Panc1 (cell line): ENCODE measurements at regions not wholly inside any gene's neighbourhood (a gene's known extent, or its start where the extent isn't known, plus 50 kb on each side); places are given as distances from the start of the nearest gene placed in this dataset.

Experiments used
- ATAC-seq: fragments of 200-7000 bp; cut with Tn5 transposase; 2 replicates; pipeline ENCODE4 v1.9.1; 2020; ENCODE audit warnings: mild to moderate bottlenecking, moderate library complexity
- BruUV-seq: library from RNA; stranded (reverse); fragments of 400-500 nt; replicated peaks from 2 replicates; lab custom pipeline; 2021; lab: Mats Ljungman, UMichigan
- CTCF ChIA-PET: fragments of 300-600 bp; sonication (Branson Sonifier 250); formaldehyde crosslinking; loops from one replicate; lab custom pipeline; 2022; ENCODE audit warnings: antibody characterized with exemption; lab: Charles Lee
- POLR2A ChIA-PET: fragments of 300-600 bp; sonication (Branson Sonifier 250); formaldehyde crosslinking; loops from one replicate; lab custom pipeline; 2022; ENCODE audit warnings: antibody characterized with exemption; lab: Charles Lee
- DNase-seq: peaks from one replicate; pipeline ENCODE4 v3.0.0-alpha.2; 2010; ENCODE audit warnings: low read depth, low spot score
- H3K27ac ChIP-seq: 2 replicates; pipeline ENCODE4 v1.5.1; 2011; ENCODE audit warnings: mild to moderate bottlenecking, low read length, inconsistent platforms
- H3K27me3 ChIP-seq: fragments of 200-500 bp; sonication (Bioruptor generic); 2 replicates; pipeline ENCODE4 v1.6.0; 2014; ENCODE audit warnings: low read length, inconsistent platforms; ENCODE audit not compliant: control insufficient read depth, insufficient read depth
- H3K36me3 ChIP-seq: fragments of 200-500 bp; sonication (Bioruptor generic); 2 replicates; pipeline ENCODE4 v1.5.1; 2014; ENCODE audit warnings: inconsistent platforms, mild to moderate bottlenecking, low read length, moderate library complexity; ENCODE audit not compliant: control insufficient read depth, insufficient read depth
- H3K4me1 ChIP-seq: 2 replicates; pipeline ENCODE4 v1.5.1; 2011; ENCODE audit warnings: inconsistent platforms, mild to moderate bottlenecking, low read length, moderate library complexity; ENCODE audit not compliant: control insufficient read depth, insufficient read depth
- H3K4me3 ChIP-seq, 2 experiments: 2 replicates each; pipeline ENCODE4 v1.5.1; 2011 to 2012; ENCODE audit warnings: low read depth in 2 of 2, low read length in 2 of 2, mild to moderate bottlenecking in 2 of 2, inconsistent platforms in 1 of 2, moderate library complexity in 1 of 2
- H3K9me3 ChIP-seq: fragments of 200-500 bp; sonication (Bioruptor generic); 2 replicates; pipeline ENCODE4 v1.5.1; 2014; ENCODE audit warnings: low read depth, mild to moderate bottlenecking, inconsistent platforms, low read length, moderate library complexity; ENCODE audit not compliant: control insufficient read depth, insufficient read depth
- POLR2AphosphoS5 ChIP-seq: IDR thresholded peaks from 2 replicates; pipeline ENCODE4 v1.6.1; 2012; ENCODE audit warnings: mild to moderate bottlenecking, low read depth, low read length, moderate library complexity
- SIN3A ChIP-seq: IDR thresholded peaks from 2 replicates; pipeline ENCODE4 v1.6.1; 2012; ENCODE audit warnings: low read depth, mild to moderate bottlenecking, low read length, moderate library complexity, borderline replicate concordance; ENCODE audit not compliant: insufficient read depth
- TCF7L2 ChIP-seq: IDR thresholded peaks from 2 replicates; pipeline ENCODE4 v1.6.1; 2011; ENCODE audit warnings: mild to moderate bottlenecking, low read depth, low read length, inconsistent platforms
- in situ Hi-C: cut with HindIII; loops from 2 replicates; pipeline ENCODE4 v1.10.0; 2016; ENCODE audit warnings: low sequenced_read_pairs, low pct_unique_long_range_greater_than_20kb
- intact Hi-C: fragments of 100-400 bp; cut with micrococcal nuclease; formaldehyde crosslinking; loops from one replicate; pipeline ENCODE4 v1.10.0; 2022; ENCODE audit not compliant: unreplicated experiment
- TF ChIP-seq, protein P1 (sequence below), 2 experiments: IDR thresholded peaks; 2 replicates each; pipeline ENCODE4 v1.6.1; 2011 to 2012; ENCODE audit warnings: low read depth in 2 of 2, control low read depth in 1 of 2, low read length in 1 of 2, mild to moderate bottlenecking in 1 of 2, moderate library complexity in 1 of 2; ENCODE audit not compliant: insufficient read depth in 1 of 2
- TF ChIP-seq, protein P2 (sequence below): fragments of 450-650 bp; IDR thresholded peaks from 2 replicates; pipeline ENCODE4 v1.5.1; 2017; ENCODE audit warnings: mild to moderate bottlenecking

DNA sequence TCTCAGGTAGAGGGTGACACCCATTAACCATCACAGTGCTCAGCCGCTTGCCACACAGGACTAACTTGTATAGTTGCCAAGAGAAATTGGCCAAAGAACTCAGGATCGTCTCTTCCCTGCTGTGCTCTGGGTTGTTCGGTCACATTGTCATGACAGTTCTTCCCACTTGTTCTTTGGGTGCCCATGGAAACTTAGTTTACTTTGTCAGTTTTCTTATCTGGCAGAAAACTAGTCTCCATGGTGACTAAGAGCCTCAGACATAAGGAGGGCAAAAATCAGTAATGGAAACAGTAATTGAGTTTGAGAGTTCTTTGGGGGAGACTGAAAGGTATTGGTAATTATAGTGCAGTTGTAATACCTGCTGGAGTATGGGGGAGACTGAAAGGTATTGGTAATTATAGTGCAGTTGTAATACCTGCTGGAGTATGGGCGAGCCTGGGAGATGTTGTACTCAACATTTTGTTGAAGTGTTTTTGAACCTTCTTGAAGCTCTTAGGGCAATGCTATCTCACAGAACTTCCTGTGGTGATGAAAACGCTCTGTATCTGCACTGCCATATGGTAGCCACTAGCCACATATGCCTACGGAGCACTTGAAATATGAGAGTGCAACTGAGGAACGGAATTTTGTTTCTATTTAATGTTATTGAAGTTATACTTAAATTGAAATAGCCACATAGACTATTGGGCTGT, 95.2 kb upstream of the HDGFL1 start:
- ATAC-seq (no peak), DNase-seq (no peak)
- Histone ChIP-seq H3K27ac (no peak overlapping the region), H3K9me3 (no peaks in the 10 kb centered on the region), H3K27me3 (no peaks in the 10 kb centered on the region), H3K36me3 (no peaks in the 10 kb centered on the region), H3K4me3 (no peak overlapping the region), H3K4me1 (peaks cover 13% of the 10 kb centered on the region)
- intact Hi-C loops (no loop called here), in situ Hi-C loops (no loop called here)
- TF ChIP-seq POLR2AphosphoS5 (no peak), SIN3A (no peak)
- BruUV-seq = no TSS peak
- POLR2A ChIA-PET = no interaction called here
- CTCF ChIA-PET = no interaction called here

DNA sequence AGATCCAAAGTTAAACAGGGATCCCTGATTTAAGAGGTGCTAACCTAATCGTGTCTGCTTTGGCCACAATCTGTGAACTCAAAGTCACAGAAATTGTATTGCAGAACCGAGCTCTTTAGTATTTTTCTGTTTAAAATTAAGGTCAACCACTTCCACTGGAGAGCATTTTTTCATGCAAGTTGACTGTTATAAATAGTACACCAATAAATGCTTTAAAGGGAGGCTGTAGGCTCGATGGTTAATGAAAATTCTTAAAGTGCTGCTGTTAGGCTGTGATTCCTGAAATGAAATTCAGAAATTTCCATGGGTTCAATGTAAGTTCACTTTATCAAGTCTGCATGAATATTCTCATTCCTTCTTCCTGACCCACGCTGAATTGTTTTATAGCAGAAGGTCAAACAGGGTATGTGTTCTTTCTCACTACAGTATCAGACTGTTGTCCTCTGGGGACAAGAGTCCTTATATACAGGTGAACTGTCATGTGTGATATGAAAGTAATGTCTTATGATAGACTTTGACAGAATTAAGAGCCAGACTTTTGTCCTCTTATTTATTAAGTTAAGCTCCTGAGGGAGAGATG, 92.5 kb upstream of the HDGFL1 start:
- H3K9me3 ChIP-seq = no peaks in the 10 kb centered on the region
- BruUV-seq = no TSS peak
- H3K36me3 ChIP-seq = no peaks in the 10 kb centered on the region
- H3K4me3 ChIP-seq = no peak overlapping the region
- H3K27me3 ChIP-seq = no peaks in the 10 kb centered on the region
- POLR2A ChIA-PET = no interaction called here
- CTCF ChIA-PET = no interaction called here
- in situ Hi-C loops = no loop called here
- intact Hi-C loops = no loop called here
- H3K27ac ChIP-seq = no peak overlapping the region
- ATAC-seq (no peak), DNase-seq (no peak)
- H3K4me1 ChIP-seq = peaks cover 2% of the 10 kb centered on the region; the same call in 1 of the 2 replicates
- no peak for TF ChIP-seq POLR2AphosphoS5
- TF ChIP-seq SIN3A = no peak
- TF ChIP-seq, protein P1, sequence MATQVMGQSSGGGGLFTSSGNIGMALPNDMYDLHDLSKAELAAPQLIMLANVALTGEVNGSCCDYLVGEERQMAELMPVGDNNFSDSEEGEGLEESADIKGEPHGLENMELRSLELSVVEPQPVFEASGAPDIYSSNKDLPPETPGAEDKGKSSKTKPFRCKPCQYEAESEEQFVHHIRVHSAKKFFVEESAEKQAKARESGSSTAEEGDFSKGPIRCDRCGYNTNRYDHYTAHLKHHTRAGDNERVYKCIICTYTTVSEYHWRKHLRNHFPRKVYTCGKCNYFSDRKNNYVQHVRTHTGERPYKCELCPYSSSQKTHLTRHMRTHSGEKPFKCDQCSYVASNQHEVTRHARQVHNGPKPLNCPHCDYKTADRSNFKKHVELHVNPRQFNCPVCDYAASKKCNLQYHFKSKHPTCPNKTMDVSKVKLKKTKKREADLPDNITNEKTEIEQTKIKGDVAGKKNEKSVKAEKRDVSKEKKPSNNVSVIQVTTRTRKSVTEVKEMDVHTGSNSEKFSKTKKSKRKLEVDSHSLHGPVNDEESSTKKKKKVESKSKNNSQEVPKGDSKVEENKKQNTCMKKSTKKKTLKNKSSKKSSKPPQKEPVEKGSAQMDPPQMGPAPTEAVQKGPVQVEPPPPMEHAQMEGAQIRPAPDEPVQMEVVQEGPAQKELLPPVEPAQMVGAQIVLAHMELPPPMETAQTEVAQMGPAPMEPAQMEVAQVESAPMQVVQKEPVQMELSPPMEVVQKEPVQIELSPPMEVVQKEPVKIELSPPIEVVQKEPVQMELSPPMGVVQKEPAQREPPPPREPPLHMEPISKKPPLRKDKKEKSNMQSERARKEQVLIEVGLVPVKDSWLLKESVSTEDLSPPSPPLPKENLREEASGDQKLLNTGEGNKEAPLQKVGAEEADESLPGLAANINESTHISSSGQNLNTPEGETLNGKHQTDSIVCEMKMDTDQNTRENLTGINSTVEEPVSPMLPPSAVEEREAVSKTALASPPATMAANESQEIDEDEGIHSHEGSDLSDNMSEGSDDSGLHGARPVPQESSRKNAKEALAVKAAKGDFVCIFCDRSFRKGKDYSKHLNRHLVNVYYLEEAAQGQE (IDR thresholded peaks at IDR 0.05; ENCODE audit: insufficient read depth in 1 of 2, low read depth in 2 of 2, low read length in 1 of 2) = no peak
- no peak for TF ChIP-seq TCF7L2
- TF ChIP-seq, protein P2, sequence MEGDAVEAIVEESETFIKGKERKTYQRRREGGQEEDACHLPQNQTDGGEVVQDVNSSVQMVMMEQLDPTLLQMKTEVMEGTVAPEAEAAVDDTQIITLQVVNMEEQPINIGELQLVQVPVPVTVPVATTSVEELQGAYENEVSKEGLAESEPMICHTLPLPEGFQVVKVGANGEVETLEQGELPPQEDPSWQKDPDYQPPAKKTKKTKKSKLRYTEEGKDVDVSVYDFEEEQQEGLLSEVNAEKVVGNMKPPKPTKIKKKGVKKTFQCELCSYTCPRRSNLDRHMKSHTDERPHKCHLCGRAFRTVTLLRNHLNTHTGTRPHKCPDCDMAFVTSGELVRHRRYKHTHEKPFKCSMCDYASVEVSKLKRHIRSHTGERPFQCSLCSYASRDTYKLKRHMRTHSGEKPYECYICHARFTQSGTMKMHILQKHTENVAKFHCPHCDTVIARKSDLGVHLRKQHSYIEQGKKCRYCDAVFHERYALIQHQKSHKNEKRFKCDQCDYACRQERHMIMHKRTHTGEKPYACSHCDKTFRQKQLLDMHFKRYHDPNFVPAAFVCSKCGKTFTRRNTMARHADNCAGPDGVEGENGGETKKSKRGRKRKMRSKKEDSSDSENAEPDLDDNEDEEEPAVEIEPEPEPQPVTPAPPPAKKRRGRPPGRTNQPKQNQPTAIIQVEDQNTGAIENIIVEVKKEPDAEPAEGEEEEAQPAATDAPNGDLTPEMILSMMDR = no peak

DNA sequence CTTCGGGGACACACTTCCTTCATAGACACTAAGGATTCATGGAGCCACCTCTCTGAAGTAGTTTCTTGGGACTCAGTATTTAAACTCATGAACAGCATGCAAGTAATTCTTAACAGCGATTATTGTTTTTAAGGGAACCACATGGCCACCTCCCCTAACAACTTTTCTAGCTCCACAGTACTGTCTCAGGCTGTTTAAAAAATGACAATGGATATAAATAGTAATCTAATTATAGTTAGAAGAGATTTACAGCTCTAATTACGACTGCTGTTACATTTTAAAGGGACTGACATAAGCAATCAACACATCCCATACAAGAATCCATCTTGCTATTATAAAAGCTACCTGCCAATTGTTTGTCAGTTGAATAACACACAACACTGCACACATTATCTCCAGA, 72.1 kb upstream of the HDGFL1 start:
- no peaks in the 10 kb centered on the region for H3K9me3 ChIP-seq
- CTCF ChIA-PET = interaction anchor here (0.6 kb wide), 1 partner anchor 322 kb away, joined by 3 read pairs; no protein-coding TSS in a partner anchor
- no TSS peak for BruUV-seq
- H3K27ac ChIP-seq = no peak overlapping the region
- H3K4me1 ChIP-seq = no peaks in the 10 kb centered on the region
- POLR2A ChIA-PET = no interaction called here
- H3K4me3 ChIP-seq = no peak overlapping the region
- DNase-seq (no peak), ATAC-seq (no peak)
- no peaks in the 10 kb centered on the region for H3K36me3 ChIP-seq
- no peak for TF ChIP-seq POLR2AphosphoS5
- TF ChIP-seq SIN3A = no peak
- TF ChIP-seq, protein P1 (IDR thresholded peaks at IDR 0.05; ENCODE audit: insufficient read depth in 1 of 2, low read depth in 2 of 2, low read length in 1 of 2) = no peak
- TF ChIP-seq TCF7L2 = no peak
- TF ChIP-seq, protein P2 = no peak
- in situ Hi-C loops = no loop called here
- no peaks in the 10 kb centered on the region for H3K27me3 ChIP-seq
- intact Hi-C loops = no loop called here
